SK-N-SH (cell line): ENCODE measurements at regions not wholly inside any gene's neighbourhood (a gene's known extent, or its start where the extent isn't known, plus 50 kb on each side); places are given as distances from the start of the nearest gene placed in this dataset.

Experiments used
- CTCF ChIA-PET: fragments of 300-600, 350-600 bp; formaldehyde crosslinking; extraction: SDS; loops from one replicate; lab custom pipeline; 2021; lab: Yijun Ruan, JAX
- POLR2A ChIA-PET: fragments of 350-600 bp; sonication (Branson Sonifier 250); formaldehyde crosslinking; extraction: SDS; loops from one replicate; lab custom pipeline; 2020; ENCODE audit warnings: antibody characterized with exemption, inconsistent platforms; lab: Yijun Ruan, JAX
- DNase-seq: peaks from one replicate; pipeline ENCODE4 v3.0.0; 2012
- H2AFZ ChIP-seq: fragments of 200-600 bp; sonication (generic); 2 replicates; pipeline ENCODE4 v1.8.1; 2016; ENCODE audit warnings: antibody characterized with exemption, mild to moderate bottlenecking, low read depth
- H3F3A ChIP-seq: fragments of 200-600 bp; sonication (generic); replicated peaks from 2 replicates; pipeline ENCODE3; 2016; ENCODE audit warnings: antibody characterized with exemption, mild to moderate bottlenecking; ENCODE audit not compliant: insufficient read depth
- H3K27ac ChIP-seq, 2 experiments: fragments of 200-500 bp in 1 of 2; fragments of 200-600 bp in 1 of 2; sonication (Bioruptor generic) in 1 of 2; sonication (generic), shearing (Covaris generic) in 1 of 2; 2 replicates each; pipeline versions ENCODE4 v1.5.1 to v1.6.1; 2014 to 2016; ENCODE audit warnings: low read depth in 2 of 2, inconsistent platforms in 1 of 2, low read length in 1 of 2, mild to moderate bottlenecking in 1 of 2, mixed read lengths in 1 of 2
- H3K27me3 ChIP-seq: fragments of 200-600 bp; sonication (generic), shearing (Covaris generic); 2 replicates; pipeline ENCODE4 v1.6.1; 2016; ENCODE audit warnings: mixed run types; ENCODE audit not compliant: insufficient read depth
- H3K36me3 ChIP-seq, 2 experiments: fragments of 200-500 bp in 1 of 2; fragments of 200-600 bp in 1 of 2; sonication (Bioruptor generic) in 1 of 2; sonication (generic) in 1 of 2; replicated peaks in 1 of 2; 2 replicates each; pipeline versions ENCODE3 to v1.5.1; 2014 to 2016; ENCODE audit warnings: low read length in 1 of 2, mild to moderate bottlenecking in 1 of 2; ENCODE audit not compliant: insufficient read depth in 2 of 2, control insufficient read depth in 1 of 2
- H3K4me1 ChIP-seq, 2 experiments: fragments of 200-500 bp in 1 of 2; fragments of 200-600 bp in 1 of 2; sonication (Bioruptor generic) in 1 of 2; sonication (generic), shearing (Covaris generic) in 1 of 2; 2 replicates each; pipeline versions ENCODE4 v1.5.1 to v1.6.1; 2014 to 2016; ENCODE audit warnings: low read depth in 1 of 2, low read length in 1 of 2, mixed run types in 1 of 2; ENCODE audit not compliant: insufficient read depth in 2 of 2, control insufficient read depth in 1 of 2
- H3K4me2 ChIP-seq: fragments of 200-600 bp; sonication (generic), shearing (Covaris generic); 2 replicates; pipeline ENCODE4 v1.6.1; 2017; ENCODE audit warnings: mixed run types
- H3K4me3 ChIP-seq, 2 experiments: fragments of 200-500 bp in 1 of 2; fragments of 200-600 bp in 1 of 2; sonication (Bioruptor generic) in 1 of 2; sonication (generic), shearing (Covaris generic) in 1 of 2; 2 replicates each; pipeline versions ENCODE4 v1.5.1 to v1.8.1; 2014 to 2016; ENCODE audit warnings: low read depth in 2 of 2, inconsistent platforms in 1 of 2, low read length in 1 of 2, mild to moderate bottlenecking in 1 of 2, mixed read lengths in 1 of 2, moderate library complexity in 1 of 2
- H3K79me2 ChIP-seq: fragments of 200-600 bp; sonication (generic); 2 replicates; pipeline ENCODE4 v1.8.1; 2017; ENCODE audit warnings: mild to moderate bottlenecking; ENCODE audit not compliant: insufficient read depth
- H3K9ac ChIP-seq: fragments of 200-600 bp; sonication (generic); 2 replicates; pipeline ENCODE4 v1.6.1; 2017; ENCODE audit warnings: mixed run types
- H3K9me2 ChIP-seq: fragments of 200-600 bp; sonication (generic); 2 replicates; pipeline ENCODE4 v1.6.1; 2017; ENCODE audit warnings: mixed run types
- H3K9me3 ChIP-seq: fragments of 200-600 bp; sonication (generic); 2 replicates; pipeline ENCODE4 v1.6.1; 2017; ENCODE audit warnings: mixed run types, mild to moderate bottlenecking, moderate library complexity
- H4K20me1 ChIP-seq: fragments of 200-600 bp; sonication (generic); 2 replicates; pipeline ENCODE4 v1.6.1; 2017; ENCODE audit warnings: mild to moderate bottlenecking, mixed run types; ENCODE audit not compliant: insufficient read depth
- CHD2 ChIP-seq: fragments of 150-350 bp; IDR thresholded peaks from 2 replicates; pipeline ENCODE4 v1.6.1; 2018; ENCODE audit warnings: low read length; ENCODE audit not compliant: partially characterized antibody
- ELF1 ChIP-seq: IDR thresholded peaks from 2 replicates; pipeline ENCODE4 v1.4.0; 2012
- EZH2phosphoT487 ChIP-seq: fragments of 200-600 bp; sonication (generic); IDR thresholded peaks from 2 replicates; pipeline ENCODE4 v1.6.1; 2017; ENCODE audit warnings: low read depth, mixed run types, mild to moderate bottlenecking, antibody characterized with exemption, moderate library complexity, borderline replicate concordance
- FOSL2 ChIP-seq: IDR thresholded peaks from 2 replicates; pipeline ENCODE4 v1.4.0; 2012; ENCODE audit warnings: low read depth, mild to moderate bottlenecking, moderate library complexity, borderline replicate concordance
- FOXJ3 ChIP-seq: sonication (generic); formaldehyde crosslinking; IDR thresholded peaks from 2 replicates; pipeline ENCODE4 v1.5.1; 2020; ENCODE audit warnings: mild to moderate bottlenecking, missing genetic modification reagents
- FOXM1 ChIP-seq: IDR thresholded peaks from 2 replicates; pipeline ENCODE4 v1.4.0; 2012; ENCODE audit warnings: low read depth, mild to moderate bottlenecking
- GABPA ChIP-seq: IDR thresholded peaks from 2 replicates; pipeline ENCODE4 v1.4.0; 2012; ENCODE audit warnings: low read depth, mild to moderate bottlenecking
- GATA2 ChIP-seq: sonication (generic); formaldehyde crosslinking; IDR thresholded peaks from 2 replicates; pipeline ENCODE4 v1.5.0; 2020; ENCODE audit warnings: mild to moderate bottlenecking, missing genetic modification reagents
- MAX ChIP-seq: IDR thresholded peaks from 2 replicates; pipeline ENCODE4 v1.4.0; 2012; ENCODE audit warnings: low read depth
- MEF2A ChIP-seq: IDR thresholded peaks from 2 replicates; pipeline ENCODE4 v1.4.0; 2012; ENCODE audit warnings: low read depth, borderline replicate concordance
- MXI1 ChIP-seq: IDR thresholded peaks from 2 replicates; pipeline ENCODE4 v1.6.1; 2012; ENCODE audit warnings: mild to moderate bottlenecking, low read depth, low read length, improper control_type of control experiment
- NFIC ChIP-seq: IDR thresholded peaks from 2 replicates; pipeline ENCODE4 v1.4.0; 2012; ENCODE audit warnings: borderline replicate concordance
- NRF1 ChIP-seq: IDR thresholded peaks from 2 replicates; pipeline ENCODE4 v1.6.1; 2012; ENCODE audit warnings: low read depth, mild to moderate bottlenecking, low read length
- POLR2AphosphoS5 ChIP-seq: IDR thresholded peaks from 2 replicates; pipeline ENCODE4 v1.6.1; 2012; ENCODE audit warnings: low read depth, low read length
- RCOR1 ChIP-seq: fragments of 150-350 bp; IDR thresholded peaks from 2 replicates; pipeline ENCODE4 v1.6.1; 2017; ENCODE audit warnings: antibody characterized with exemption, low read length
- RXRA ChIP-seq: IDR thresholded peaks from 2 replicates; pipeline ENCODE4 v1.4.0; 2012; ENCODE audit warnings: low read depth, mild to moderate bottlenecking, borderline replicate concordance
- SIN3A ChIP-seq: IDR thresholded peaks from 2 replicates; pipeline ENCODE4 v1.6.1; 2012; ENCODE audit warnings: low read depth, mild to moderate bottlenecking, low read length, moderate library complexity, borderline replicate concordance
- SMC3 ChIP-seq: IDR thresholded peaks from 2 replicates; pipeline ENCODE4 v1.6.1; 2012; ENCODE audit warnings: low read depth, low read length, improper control_type of control experiment
- TAF1 ChIP-seq: IDR thresholded peaks from 2 replicates; pipeline ENCODE4 v1.6.1; 2012; ENCODE audit warnings: low read depth, mild to moderate bottlenecking, low read length, moderate library complexity, borderline replicate concordance
- TEAD4 ChIP-seq: IDR thresholded peaks from 2 replicates; pipeline ENCODE4 v1.4.0; 2012; ENCODE audit warnings: mild to moderate bottlenecking, borderline replicate concordance; ENCODE audit not compliant: insufficient read depth
- USF2 ChIP-seq: fragments of 150-350 bp; IDR thresholded peaks from 2 replicates; pipeline ENCODE4 v1.6.1; 2017; ENCODE audit warnings: antibody characterized with exemption, low read length, low read depth, borderline replicate concordance
- YY1 ChIP-seq: IDR thresholded peaks from 2 replicates; pipeline ENCODE4 v1.4.0; 2012; ENCODE audit warnings: low read depth, mild to moderate bottlenecking
- WGBS: methylation state at CpG from one replicate; pipeline ENCODE4 v1.1.6; 2017; ENCODE audit warnings: low lambda C conversion rate; 5-methylcytosine and 5-hydroxymethylcytosine counted together

GRCh38 chr13:83508771-83509301, 373.4 kb downstream of the SLITRK1 start:
- Histone ChIP-seq H3K4me2 (no peak overlapping the region), H4K20me1 (no peaks in the 10 kb centered on the region), H3K9me2 (no peaks in the 10 kb centered on the region), H3K4me3 (no peak overlapping the region), H3K79me2 (no peaks in the 10 kb centered on the region), H3K36me3 (no peaks in the 10 kb centered on the region)
- CTCF ChIA-PET = no interaction called here
- TF ChIP-seq MXI1 (no peak), FOSL2 (no peak), SMC3 (no peak), GATA2 (no peak), TAF1 (no peak), RXRA (no peak), CHD2 (no peak), EZH2phosphoT487 (no peak), USF2 (no peak), MAX (no peak), GABPA (no peak)
- TF ChIP-seq, all 33 proteins: peak for 0
- DNase-seq = no peak
- POLR2A ChIA-PET = no interaction called here
- Histone ChIP-seq H3K27ac (no peak overlapping the region), H3K9ac (no peak overlapping the region), H3K4me1 (no peaks in the 10 kb centered on the region), H2AFZ (no peak overlapping the region), H3F3A (no peaks in the 10 kb centered on the region), H3K27me3 (no peaks in the 10 kb centered on the region), H3K9me3 (no peaks in the 10 kb centered on the region)
- WGBS = 0% methylated on average over 1 of the region's 1 CpG

GRCh38 chr13:83503424-83503823, 378.9 kb downstream of the SLITRK1 start:
- H3K9me2 ChIP-seq = 0 out of 2 replicates have a peak, but pooled peaks cover 2% of the 10 kb centered on the region
- H3K79me2 ChIP-seq = no peaks in the 10 kb centered on the region
- CTCF ChIA-PET = interaction anchor here (0.6 kb wide), 1 partner anchor 300 kb away, joined by 4 read pairs; no protein-coding TSS in a partner anchor
- H3K36me3 ChIP-seq = no peaks in the 10 kb centered on the region
- DNase-seq = no peak
- no peaks in the 10 kb centered on the region for H4K20me1 ChIP-seq
- H3K4me2 ChIP-seq = no peak overlapping the region
- no peak overlapping the region for H3K27ac ChIP-seq
- POLR2A ChIA-PET = no interaction called here
- H3K27me3 ChIP-seq = no peaks in the 10 kb centered on the region
- no peaks in the 10 kb centered on the region for H3K9me3 ChIP-seq
- H3K4me1 ChIP-seq = no peaks in the 10 kb centered on the region; a peak in 1 of 4 replicates
- no peak overlapping the region for H3K4me3 ChIP-seq
- H3F3A ChIP-seq = no peaks in the 10 kb centered on the region
- no peak overlapping the region for H3K9ac ChIP-seq
- 6% methylated on average over 1 of the region's 1 CpG for WGBS
- TF ChIP-seq YY1 = no peak
- no peak for TF ChIP-seq TEAD4
- no peak for TF ChIP-seq MEF2A
- TF ChIP-seq MAX = no peak
- no peak for TF ChIP-seq FOXJ3 (CRISPR knock-in tag)
- no peak for TF ChIP-seq RCOR1
- no peak for TF ChIP-seq ELF1
- TF ChIP-seq SMC3 = no peak
- no peak for TF ChIP-seq NRF1
- no peak for TF ChIP-seq NFIC
- no peak for TF ChIP-seq GATA2
- no peak for TF ChIP-seq USF2
- TF ChIP-seq GABPA = no peak
- TF ChIP-seq EZH2phosphoT487 = no peak
- TF ChIP-seq POLR2AphosphoS5 = no peak
- no peak for TF ChIP-seq SIN3A
- no peak for TF ChIP-seq FOXM1
- no peak overlapping the region for H2AFZ ChIP-seq
